H9 (cell line): ENCODE measurements at regions not wholly inside any gene's neighbourhood (a gene's known extent, or its start where the extent isn't known, plus 50 kb on each side); places are given as distances from the start of the nearest gene placed in this dataset.

ENCODE experiments used
- DNase-seq: peaks from one replicate; pipeline ENCODE4 v3.0.0-alpha.2; 2017
- H2AFZ ChIP-seq: one replicate; pipeline ENCODE4 v1.6.1; 2013; ENCODE audit warnings: mild to moderate bottlenecking, low read length, control low read depth, moderate library complexity
- H2AK5ac ChIP-seq: 2 replicates; pipeline ENCODE4 v1.6.1; 2013; ENCODE audit warnings: low read length, control low read depth, mixed read lengths; ENCODE audit not compliant: insufficient read length
- H2BK120ac ChIP-seq: one replicate; pipeline ENCODE4 v1.6.1; 2013; ENCODE audit warnings: low read depth, mild to moderate bottlenecking, low read length, control low read depth, inconsistent platforms; ENCODE audit not compliant: poor library complexity, severe bottlenecking
- H2BK12ac ChIP-seq: 2 replicates; pipeline ENCODE4 v1.6.1; 2013; ENCODE audit warnings: low read length, control low read depth, mixed read lengths, low read depth; ENCODE audit not compliant: insufficient read length
- H2BK15ac ChIP-seq: 2 replicates; pipeline ENCODE4 v1.6.1; 2013; ENCODE audit warnings: low read depth, low read length, control low read depth
- H2BK20ac ChIP-seq: one replicate; pipeline ENCODE4 v1.6.1; 2013; ENCODE audit warnings: low read depth, mild to moderate bottlenecking, low read length, control low read depth, inconsistent platforms; ENCODE audit not compliant: poor library complexity, severe bottlenecking
- H2BK5ac ChIP-seq: 2 replicates; pipeline ENCODE4 v1.6.1; 2013; ENCODE audit warnings: low read length, control low read depth, mixed read lengths; ENCODE audit not compliant: insufficient read length
- H3K14ac ChIP-seq: 2 replicates; pipeline ENCODE4 v1.6.1; 2013; ENCODE audit warnings: low read length, control low read depth; ENCODE audit not compliant: insufficient read depth
- H3K18ac ChIP-seq: 2 replicates; pipeline ENCODE4 v1.6.1; 2013; ENCODE audit warnings: low read depth, mild to moderate bottlenecking, mixed read lengths, low read length, control low read depth; ENCODE audit not compliant: insufficient read length
- H3K23ac ChIP-seq: 2 replicates; pipeline ENCODE4 v1.6.1; 2013; ENCODE audit warnings: low read length, control low read depth, mixed read lengths, low read depth; ENCODE audit not compliant: insufficient read length
- H3K23me2 ChIP-seq: 2 replicates; pipeline ENCODE4 v1.6.1; 2013; ENCODE audit warnings: low read depth, mild to moderate bottlenecking, mixed read lengths, low read length, control low read depth; ENCODE audit not compliant: insufficient read length, poor library complexity, severe bottlenecking
- H3K27ac ChIP-seq: 2 replicates; pipeline ENCODE4 v1.5.1; 2013; ENCODE audit warnings: low read length, control low read depth, mixed read lengths, low read depth; ENCODE audit not compliant: insufficient read length
- H3K27me3 ChIP-seq: 2 replicates; pipeline ENCODE4 v1.6.1; 2013; ENCODE audit warnings: low read length, control low read depth, inconsistent platforms; ENCODE audit not compliant: insufficient read depth
- H3K4ac ChIP-seq: 2 replicates; pipeline ENCODE4 v1.6.1; 2013; ENCODE audit warnings: low read depth, mild to moderate bottlenecking, control low read depth, inconsistent platforms, low read length, moderate library complexity
- H3K4me1 ChIP-seq: 2 replicates; pipeline ENCODE4 v1.6.1; 2013; ENCODE audit warnings: low read length, control low read depth, inconsistent platforms; ENCODE audit not compliant: insufficient read depth
- H3K4me2 ChIP-seq: 2 replicates; pipeline ENCODE4 v1.6.1; 2013; ENCODE audit warnings: low read length, control low read depth, mixed read lengths; ENCODE audit not compliant: insufficient read length, insufficient read depth
- H3K56ac ChIP-seq: 2 replicates; pipeline ENCODE4 v1.6.1; 2013; ENCODE audit warnings: low read depth, mild to moderate bottlenecking, mixed read lengths, low read length, control low read depth; ENCODE audit not compliant: insufficient read length
- H3K79me1 ChIP-seq: 2 replicates; pipeline ENCODE4 v1.6.1; 2013; ENCODE audit warnings: low read depth, mild to moderate bottlenecking, moderate library complexity, low read length, control low read depth, inconsistent platforms; ENCODE audit not compliant: insufficient read depth, poor library complexity, severe bottlenecking
- H3K79me2 ChIP-seq: 2 replicates; pipeline ENCODE4 v1.6.1; 2013; ENCODE audit warnings: low read length, control low read depth, inconsistent platforms; ENCODE audit not compliant: insufficient read depth
- H3K9ac ChIP-seq: 2 replicates; pipeline ENCODE4 v1.6.1; 2013; ENCODE audit warnings: low read length, control low read depth, mixed read lengths; ENCODE audit not compliant: insufficient read length; ENCODE audit errors: extremely low read depth
- H3K9me3 ChIP-seq: one replicate; pipeline ENCODE4 v1.6.1; 2013; ENCODE audit warnings: low read depth, low read length, inconsistent platforms; ENCODE audit not compliant: control insufficient read depth
- H3T11ph ChIP-seq: one replicate; pipeline ENCODE4 v1.6.1; 2013; ENCODE audit warnings: mild to moderate bottlenecking, low read length, control low read depth, inconsistent platforms
- H4K20me1 ChIP-seq: one replicate; pipeline ENCODE4 v1.6.1; 2013; ENCODE audit not compliant: control insufficient read depth, insufficient read length, insufficient read depth
- H4K5ac ChIP-seq: 2 replicates; pipeline ENCODE4 v1.6.1; 2013; ENCODE audit warnings: low read depth, mild to moderate bottlenecking, mixed read lengths, low read length, control low read depth; ENCODE audit not compliant: insufficient read length
- H4K8ac ChIP-seq: replicated peaks from 2 replicates; pipeline ENCODE4 v1.6.1; 2013; ENCODE audit warnings: low read length, control low read depth, mixed read lengths, low read depth; ENCODE audit not compliant: insufficient read length
- H4K91ac ChIP-seq: 2 replicates; pipeline ENCODE4 v1.6.1; 2013; ENCODE audit warnings: low read depth, mild to moderate bottlenecking, moderate library complexity, mixed read lengths, low read length, control low read depth; ENCODE audit not compliant: insufficient read length
- H3K27ac Mint-ChIP-seq, 3 experiments: 2 replicates in 2 of 3; 3 replicates in 1 of 3; pipeline ENCODE4 v1.8.0; 2020 to 2021; ENCODE audit warnings: mixed read lengths in 3 of 3, mild to moderate bottlenecking in 1 of 3, moderate library complexity in 1 of 3
- H3K27me3 Mint-ChIP-seq: 2 replicates; pipeline ENCODE4 v1.8.0; 2021; ENCODE audit warnings: low read depth, mild to moderate bottlenecking, moderate library complexity, mixed read lengths
- H3K36me3 Mint-ChIP-seq, 3 experiments: 2 replicates in 2 of 3; 3 replicates in 1 of 3; pipeline ENCODE4 v1.8.0; 2020 to 2021; ENCODE audit warnings: low read depth in 3 of 3, mixed read lengths in 3 of 3; ENCODE audit not compliant: insufficient read depth in 1 of 3
- H3K4me1 Mint-ChIP-seq, 2 experiments: 2 replicates each; pipeline ENCODE4 v1.8.0; 2020; ENCODE audit warnings: mixed read lengths in 2 of 2
- H3K4me3 Mint-ChIP-seq, 2 experiments: 2 replicates in 1 of 2; 3 replicates in 1 of 2; pipeline ENCODE4 v1.8.0; 2020 to 2021; ENCODE audit warnings: mild to moderate bottlenecking in 2 of 2, mixed read lengths in 2 of 2, moderate library complexity in 1 of 2
- H3K9me3 Mint-ChIP-seq, 2 experiments: 2 replicates in 1 of 2; 3 replicates in 1 of 2; pipeline ENCODE4 v1.8.0; 2020; ENCODE audit warnings: mild to moderate bottlenecking in 2 of 2, mixed read lengths in 2 of 2, moderate library complexity in 1 of 2
- WGBS: extraction: QIAGEN DNeasy Blood & Tissue Kit; methylation state at CpG from one replicate; pipeline ENCODE4 v1.1.7; 2013; ENCODE audit warnings: missing lambda C conversion rate, low lambda C conversion rate, mixed read lengths; ENCODE audit not compliant: insufficient read length; ENCODE audit errors: extremely low coverage; 5-methylcytosine and 5-hydroxymethylcytosine counted together
- TF ChIP-seq, protein P1 (sequence below): fragments of 200-600 bp; sonication (generic); conservative IDR thresholded peaks from 3 replicates; pipeline ENCODE4 v1.8.0; 2021; ENCODE audit warnings: antibody characterized with exemption, mild to moderate bottlenecking

DNA sequence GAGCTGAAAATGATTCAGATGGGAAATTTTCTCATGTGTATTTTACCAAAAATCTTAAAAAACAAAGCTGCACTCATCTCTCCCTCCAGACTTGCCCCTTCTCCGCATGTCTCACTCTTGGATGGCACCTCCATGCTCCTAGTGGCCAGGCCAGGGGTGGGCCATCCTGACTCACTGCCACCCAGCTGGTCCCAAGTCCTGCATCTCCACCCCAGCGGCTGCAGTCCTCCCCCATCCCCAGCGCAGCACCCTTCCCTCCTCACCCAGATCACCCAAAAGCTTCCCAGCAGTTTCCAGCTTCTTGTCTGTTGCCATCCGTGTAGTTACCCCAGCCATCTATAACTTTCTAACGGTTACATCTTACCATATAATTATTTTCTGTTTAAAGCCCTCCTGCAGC lies 53.0 kb upstream of the INSIG1 start:
- H3K4ac ChIP-seq: no peak overlapping the region
- no peak overlapping the region for H2BK20ac ChIP-seq
- no peak overlapping the region for H3K27ac ChIP-seq
- no peak overlapping the region for H3K56ac ChIP-seq
- no peak overlapping the region for H2BK120ac ChIP-seq
- H3K79me1 ChIP-seq: no peaks in the 10 kb centered on the region
- H4K5ac ChIP-seq: no peak overlapping the region
- H3K36me3 Mint-ChIP-seq: peaks cover 0 to under 1% (median 0%) of the 10 kb centered on the region in 3 experiments; a peak in 2 of 7 replicates
- peaks cover 3% of the 10 kb centered on the region; the same call in 1 of the 2 replicates for H3K4me1 ChIP-seq
- H3K18ac ChIP-seq: no peak overlapping the region
- H3K23ac ChIP-seq: no peak overlapping the region
- no peak overlapping the region for H2AK5ac ChIP-seq
- H2BK5ac ChIP-seq: no peak overlapping the region
- H4K91ac ChIP-seq: no peak overlapping the region
- no peaks in the 10 kb centered on the region for H4K20me1 ChIP-seq
- no peak overlapping the region for H4K8ac ChIP-seq
- H3K4me3 Mint-ChIP-seq: no peak overlapping the region
- H2AFZ ChIP-seq: no peak overlapping the region
- no peak for DNase-seq
- H2BK15ac ChIP-seq: no peak overlapping the region
- TF ChIP-seq, protein P1, sequence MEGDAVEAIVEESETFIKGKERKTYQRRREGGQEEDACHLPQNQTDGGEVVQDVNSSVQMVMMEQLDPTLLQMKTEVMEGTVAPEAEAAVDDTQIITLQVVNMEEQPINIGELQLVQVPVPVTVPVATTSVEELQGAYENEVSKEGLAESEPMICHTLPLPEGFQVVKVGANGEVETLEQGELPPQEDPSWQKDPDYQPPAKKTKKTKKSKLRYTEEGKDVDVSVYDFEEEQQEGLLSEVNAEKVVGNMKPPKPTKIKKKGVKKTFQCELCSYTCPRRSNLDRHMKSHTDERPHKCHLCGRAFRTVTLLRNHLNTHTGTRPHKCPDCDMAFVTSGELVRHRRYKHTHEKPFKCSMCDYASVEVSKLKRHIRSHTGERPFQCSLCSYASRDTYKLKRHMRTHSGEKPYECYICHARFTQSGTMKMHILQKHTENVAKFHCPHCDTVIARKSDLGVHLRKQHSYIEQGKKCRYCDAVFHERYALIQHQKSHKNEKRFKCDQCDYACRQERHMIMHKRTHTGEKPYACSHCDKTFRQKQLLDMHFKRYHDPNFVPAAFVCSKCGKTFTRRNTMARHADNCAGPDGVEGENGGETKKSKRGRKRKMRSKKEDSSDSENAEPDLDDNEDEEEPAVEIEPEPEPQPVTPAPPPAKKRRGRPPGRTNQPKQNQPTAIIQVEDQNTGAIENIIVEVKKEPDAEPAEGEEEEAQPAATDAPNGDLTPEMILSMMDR: no peak
- peaks cover 3% of the 10 kb centered on the region for H3K23me2 ChIP-seq
- no peak overlapping the region for H3K9ac ChIP-seq
- no peak overlapping the region for H3T11ph ChIP-seq
- H3K9me3 ChIP-seq: no peaks in the 10 kb centered on the region
- H3K27me3 ChIP-seq: no peaks in the 10 kb centered on the region
- no peak overlapping the region for H3K27ac Mint-ChIP-seq
- no CpG with 5 or more reads among the region's 5 CpGs for WGBS
- H3K14ac ChIP-seq: no peak overlapping the region
- peaks cover 10 to 11% of the 10 kb centered on the region in 2 experiments; a peak in 3 of 5 replicates for H3K9me3 Mint-ChIP-seq
- H3K4me2 ChIP-seq: no peak overlapping the region
- H3K4me1 Mint-ChIP-seq: peaks cover 12 to 21% of the 10 kb centered on the region in 2 experiments
- H3K79me2 ChIP-seq: no peaks in the 10 kb centered on the region
- peaks cover 11% of the 10 kb centered on the region for H3K27me3 Mint-ChIP-seq
- no peak overlapping the region for H2BK12ac ChIP-seq
